IMR-90 (cell line): ENCODE measurements at regions not wholly inside any gene's neighbourhood (a gene's known extent, or its start where the extent isn't known, plus 50 kb on each side); places are given as distances from the start of the nearest gene placed in this dataset.

ENCODE experiments used
- ATAC-seq: fragments of 200-7000 bp; cut with Tn5 transposase; 2 replicates; pipeline ENCODE4 v1.9.1; 2020; ENCODE audit warnings: low read depth, mild to moderate bottlenecking, moderate library complexity
- BruUV-seq: library from RNA; stranded (reverse); fragments of 400-500 nt; replicated peaks from 2 replicates; lab custom pipeline; 2021; lab: Mats Ljungman, UMichigan
- CTCF ChIA-PET: fragments of 300-600 bp; formaldehyde crosslinking; extraction: SDS; loops from one replicate; lab custom pipeline; 2021; ENCODE audit warnings: antibody characterized with exemption; lab: Yijun Ruan, JAX
- POLR2A ChIA-PET: fragments of 300-600 bp; sonication (Branson Sonifier 250); formaldehyde crosslinking; loops from one replicate; lab custom pipeline; 2022; ENCODE audit warnings: antibody characterized with exemption; ENCODE audit not compliant: unreplicated experiment; lab: Charles Lee
- DNase-seq: peaks from one replicate; pipeline ENCODE4 v3.0.0; 2013
- H2AFZ ChIP-seq: replicated peaks from 2 replicates; pipeline ENCODE3; 2013; ENCODE audit warnings: low read length, mild to moderate bottlenecking; ENCODE audit not compliant: poor library complexity
- H2AK5ac ChIP-seq: 2 replicates; pipeline ENCODE4 v1.6.1; 2013; ENCODE audit warnings: low read depth, low read length, inconsistent platforms
- H2AK9ac ChIP-seq: replicated peaks from 2 replicates; pipeline ENCODE3; 2013; ENCODE audit warnings: mild to moderate bottlenecking, low read depth, low read length, moderate library complexity; ENCODE audit not compliant: poor library complexity
- H2BK120ac ChIP-seq: 2 replicates; pipeline ENCODE4 v1.6.1; 2013; ENCODE audit warnings: low read depth, low read length, inconsistent platforms
- H2BK15ac ChIP-seq: 3 replicates; pipeline ENCODE4 v1.6.1; 2013; ENCODE audit warnings: low read depth, low read length, inconsistent platforms
- H2BK20ac ChIP-seq: 2 replicates; pipeline ENCODE4 v1.6.1; 2013; ENCODE audit warnings: low read depth, mild to moderate bottlenecking, inconsistent platforms, low read length, moderate library complexity
- H2BK5ac ChIP-seq: 2 replicates; pipeline ENCODE4 v1.6.1; 2013; ENCODE audit warnings: mild to moderate bottlenecking, low read depth, low read length, inconsistent platforms; ENCODE audit not compliant: poor library complexity, severe bottlenecking
- H3K14ac ChIP-seq: replicated peaks from 2 replicates; pipeline ENCODE4 v1.6.1; 2013; ENCODE audit warnings: low read depth, low read length, inconsistent platforms
- H3K18ac ChIP-seq: 2 replicates; pipeline ENCODE4 v1.6.1; 2013; ENCODE audit warnings: low read depth, low read length, control low read depth
- H3K23ac ChIP-seq: 2 replicates; pipeline ENCODE4 v1.6.1; 2013; ENCODE audit warnings: low read depth, low read length, inconsistent platforms
- H3K27ac ChIP-seq: 2 replicates; pipeline ENCODE4 v1.5.1; 2013; ENCODE audit warnings: mild to moderate bottlenecking, control low read depth, low read length; ENCODE audit not compliant: insufficient read depth
- H3K27me3 ChIP-seq: 2 replicates; pipeline ENCODE4 v1.6.1; 2013; ENCODE audit warnings: low read length; ENCODE audit not compliant: control insufficient read depth, insufficient read depth
- H3K36me3 ChIP-seq: 2 replicates; pipeline ENCODE4 v1.6.1; 2013; ENCODE audit warnings: low read length, mixed read lengths; ENCODE audit not compliant: control insufficient read depth, insufficient read depth
- H3K4ac ChIP-seq: 2 replicates; pipeline ENCODE4 v1.6.1; 2013; ENCODE audit warnings: low read depth, low read length, inconsistent platforms
- H3K4me1 ChIP-seq: 2 replicates; pipeline ENCODE4 v1.6.1; 2013; ENCODE audit warnings: low read length, mixed read lengths; ENCODE audit not compliant: control insufficient read depth, insufficient read depth
- H3K4me2 ChIP-seq: 2 replicates; pipeline ENCODE4 v1.6.1; 2013; ENCODE audit warnings: low read depth, mild to moderate bottlenecking, control low read depth, low read length, moderate library complexity
- H3K4me3 ChIP-seq: 2 replicates; pipeline ENCODE4 v1.5.1; 2013; ENCODE audit warnings: low read depth, mild to moderate bottlenecking, control low read depth, low read length, moderate library complexity; ENCODE audit not compliant: insufficient read depth
- H3K56ac ChIP-seq: 2 replicates; pipeline ENCODE4 v1.6.1; 2013; ENCODE audit warnings: low read length, inconsistent platforms; ENCODE audit not compliant: insufficient read depth; ENCODE audit errors: extremely low read depth
- H3K79me1 ChIP-seq, 2 experiments: 2 replicates each; pipeline ENCODE4 v1.6.1; 2013; ENCODE audit warnings: low read length in 2 of 2, inconsistent platforms in 1 of 2, low read depth in 1 of 2
- H3K9ac ChIP-seq: 2 replicates; pipeline ENCODE4 v1.6.1; 2013; ENCODE audit warnings: low read depth, low read length, control low read depth
- H3K9me1 ChIP-seq: 2 replicates; pipeline ENCODE4 v1.6.1; 2013; ENCODE audit warnings: low read length, inconsistent platforms; ENCODE audit not compliant: insufficient read depth
- H3K9me3 ChIP-seq: 2 replicates; pipeline ENCODE4 v1.6.1; 2013; ENCODE audit warnings: low read length; ENCODE audit not compliant: control insufficient read depth, insufficient read depth
- H4K20me1 ChIP-seq: 2 replicates; pipeline ENCODE4 v1.6.1; 2013; ENCODE audit warnings: low read length, inconsistent platforms; ENCODE audit not compliant: insufficient read depth
- H4K5ac ChIP-seq: 2 replicates; pipeline ENCODE4 v1.6.1; 2013; ENCODE audit warnings: mild to moderate bottlenecking, low read depth, low read length, control low read depth
- H4K8ac ChIP-seq, 2 experiments: 2 replicates each; pipeline ENCODE4 v1.6.1; 2013; ENCODE audit warnings: low read depth in 2 of 2, low read length in 2 of 2, control low read depth in 1 of 2, inconsistent platforms in 1 of 2
- H4K91ac ChIP-seq: 2 replicates; pipeline ENCODE4 v1.6.1; 2013; ENCODE audit warnings: low read depth, low read length, inconsistent platforms; ENCODE audit not compliant: insufficient read depth
- BHLHE40 ChIP-seq: fragments of 150-350 bp; IDR thresholded peaks from 2 replicates; pipeline ENCODE4 v1.6.1; 2016; ENCODE audit warnings: mild to moderate bottlenecking, low read depth, low read length
- CEBPB ChIP-seq: IDR thresholded peaks from 2 replicates; pipeline ENCODE4 v1.6.1; 2012; ENCODE audit warnings: low read depth, low read length, improper control_type of control experiment
- CTCF ChIP-seq: conservative IDR thresholded peaks from 2 replicates; pipeline ENCODE4 v1.5.1; 2012; ENCODE audit warnings: mild to moderate bottlenecking, low read depth, low read length, improper control_type of control experiment
- ELK1 ChIP-seq: fragments of 150-350 bp; IDR thresholded peaks from 2 replicates; pipeline ENCODE4 v1.6.1; 2016; ENCODE audit warnings: low read depth, mild to moderate bottlenecking, low read length, moderate library complexity, borderline replicate concordance
- MAFK ChIP-seq: IDR thresholded peaks from 2 replicates; pipeline ENCODE4 v1.6.1; 2012; ENCODE audit warnings: low read depth, low read length, improper control_type of control experiment
- MAZ ChIP-seq: IDR thresholded peaks from 2 replicates; pipeline ENCODE4 v1.6.1; 2012; ENCODE audit warnings: low read depth, mild to moderate bottlenecking, low read length, improper control_type of control experiment, moderate library complexity, borderline replicate concordance
- NFE2L2 ChIP-seq: fragments of 150-350 bp; IDR thresholded peaks from 2 replicates; pipeline ENCODE4 v1.6.1; 2016; ENCODE audit warnings: low read depth, mild to moderate bottlenecking, low read length
- POLR2A ChIP-seq: IDR thresholded peaks from 2 replicates; pipeline ENCODE4 v1.6.1; 2012; ENCODE audit warnings: mild to moderate bottlenecking, low read depth, low read length
- RAD21 ChIP-seq: IDR thresholded peaks from 2 replicates; pipeline ENCODE4 v1.6.1; 2012; ENCODE audit warnings: low read length, improper control_type of control experiment
- RCOR1 ChIP-seq: IDR thresholded peaks from 2 replicates; pipeline ENCODE4 v1.6.1; 2012; ENCODE audit warnings: mild to moderate bottlenecking, low read length, improper control_type of control experiment; ENCODE audit not compliant: insufficient replicate concordance
- RFX5 ChIP-seq: IDR thresholded peaks from 2 replicates; pipeline ENCODE4 v1.8.0; 2012; ENCODE audit warnings: low read depth, mild to moderate bottlenecking, low read length, moderate library complexity
- SMC3 ChIP-seq: fragments of 150-350 bp; IDR thresholded peaks from 2 replicates; pipeline ENCODE4 v1.6.1; 2016; ENCODE audit warnings: low read depth, mild to moderate bottlenecking, antibody characterized with exemption, low read length, moderate library complexity
- USF2 ChIP-seq: fragments of 150-350 bp; IDR thresholded peaks from 2 replicates; pipeline ENCODE4 v1.6.1; 2017; ENCODE audit warnings: mild to moderate bottlenecking, antibody characterized with exemption, low read length, low read depth
- WGBS, 2 experiments: methylation state at CpG; one replicate each; pipeline versions ENCODE4 v1.1.5 to v1.1.7; 2013; ENCODE audit warnings: missing lambda C conversion rate in 2 of 2; ENCODE audit not compliant: insufficient read length in 1 of 2; ENCODE audit errors: extremely low coverage in 2 of 2; 5-methylcytosine and 5-hydroxymethylcytosine counted together
- dilution Hi-C: fragments of 300-500 bp; cut with HindIII; formaldehyde crosslinking; loops from one replicate; pipeline ENCODE4 v1.14.3; 2018; ENCODE audit warnings: low sequenced_read_pairs; ENCODE audit not compliant: unreplicated experiment
- in situ Hi-C: fragments of 300-500 bp; cut with MboI; formaldehyde crosslinking; loops from 3 replicates; pipeline ENCODE4 v1.14.3; 2019; ENCODE audit warnings: low sequenced_read_pairs, inconsistent platforms, mixed read lengths
- intact Hi-C: fragments of 100-400 bp; cut with micrococcal nuclease; formaldehyde crosslinking; loops from 2 replicates; pipeline ENCODE4 v1.10.0; 2022

DNA sequence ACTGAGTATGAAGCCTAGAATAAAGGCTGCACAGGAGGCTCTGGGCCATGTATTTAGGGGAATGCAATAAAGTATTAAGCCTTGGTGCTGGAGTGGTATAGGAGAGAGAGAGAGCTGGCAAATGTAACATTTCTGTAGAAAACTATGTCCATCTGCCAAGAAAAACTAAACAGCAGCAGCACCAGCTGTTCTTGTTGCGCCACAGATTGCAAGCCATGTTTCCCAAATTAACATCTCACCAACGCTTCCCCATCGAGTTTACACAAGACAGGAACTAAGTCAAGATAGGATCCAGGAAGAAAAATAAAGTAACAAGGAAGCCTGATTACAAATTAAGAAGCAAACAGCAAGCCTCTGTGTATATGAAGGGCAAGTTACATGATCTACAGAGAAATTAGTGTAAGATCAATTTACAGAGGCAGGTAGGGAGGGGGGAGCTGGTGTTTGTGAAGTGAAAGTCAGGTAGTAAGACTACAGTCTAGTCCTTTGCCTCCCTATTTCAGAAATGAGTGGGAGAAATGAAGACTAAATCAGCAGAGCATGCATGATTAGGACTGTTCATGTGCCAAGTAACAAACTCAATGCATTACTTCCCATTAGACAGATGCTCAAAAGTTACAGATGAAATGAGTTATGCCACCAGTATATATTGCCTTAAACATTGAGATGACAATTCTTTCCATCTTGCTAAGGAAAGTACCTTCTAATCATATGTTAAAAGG is 900.5 kb downstream of the EPHA3 start:
- Histone ChIP-seq H3K14ac (no peak overlapping the region), H3K4me1 (0 out of 2 replicates have a peak, but pooled peaks cover 1% of the 10 kb centered on the region), H3K9me1 (no peaks in the 10 kb centered on the region), H2BK15ac (no peak overlapping the region), H3K4me3 (no peak overlapping the region), H2AK5ac (no peak overlapping the region), H4K91ac (no peak overlapping the region), H3K18ac (no peak overlapping the region), H2BK20ac (no peak overlapping the region), H3K4ac (no peak overlapping the region), H3K9ac (no peak overlapping the region), H2BK120ac (no peak overlapping the region), H3K4me2 (no peak overlapping the region), H2AK9ac (no peak overlapping the region), H3K27me3 (no peaks in the 10 kb centered on the region), H2BK5ac (no peak overlapping the region), H3K23ac (no peak overlapping the region), H4K20me1 (no peaks in the 10 kb centered on the region), H4K8ac (no peak overlapping the region), H2AFZ (no peak overlapping the region), H3K36me3 (no peaks in the 10 kb centered on the region), H3K9me3 (no peaks in the 10 kb centered on the region), H3K79me1 (no peaks in the 10 kb centered on the region), H3K56ac (no peak overlapping the region), H4K5ac (no peak overlapping the region), H3K27ac (no peak overlapping the region)
- in situ Hi-C loops = no loop called here
- dilution Hi-C loops = no loop called here
- intact Hi-C loops = loop anchor here (1.0 kb wide), 1 partner anchor 8 kb away; no protein-coding TSS in a partner anchor
- ATAC-seq (no peak), DNase-seq (peak; percentile 5)
- POLR2A ChIA-PET = no interaction called here
- TF ChIP-seq CTCF (no peak), CEBPB (no peak), POLR2A (no peak), MAZ (no peak), SMC3 (no peak), ELK1 (no peak), RAD21 (no peak), NFE2L2 (no peak), BHLHE40 (no peak), RCOR1 (no peak), MAFK (no peak), RFX5 (no peak), USF2 (no peak)
- no TSS peak for BruUV-seq
- CTCF ChIA-PET = no interaction called here
- no CpG with 5 or more reads among the region's 3 CpGs for WGBS, 2 experiments
